HG02970 (cell line): ENCODE measurements at regions not wholly inside any gene's neighbourhood (a gene's known extent, or its start where the extent isn't known, plus 50 kb on each side); places are given as distances from the start of the nearest gene placed in this dataset.

Source experiments
- ATAC-seq: cut with Tn5 transposase; IDR thresholded peaks from one replicate; pipeline ENCODE4 v1.9.1; 2021; ENCODE audit warnings: mild to moderate bottlenecking, moderate library complexity, moderate number of reproducible peaks; ENCODE audit not compliant: unreplicated experiment, low FRiP score

GRCh38 chr7:12741951-12742575 is 54.6 kb downstream of the ARL4A start:
- ATAC-seq = no peak

GRCh38 chr7:12746211-12746610 is 58.8 kb downstream of the ARL4A start:
- ATAC-seq = no peak

GRCh38 chr7:12747687-12748306 is 60.4 kb downstream of the ARL4A start:
- no peak for ATAC-seq

- no peak for ATAC-seq
These were observed 61.6 kb downstream of the ARL4A start for GRCh38 chr7:12749069-12749468.

GRCh38 chr7:12749746-12750145 is 62.3 kb downstream of the ARL4A start:
- no peak for ATAC-seq

GRCh38 chr7:12751764-12752163 is 64.3 kb downstream of the ARL4A start:
- no peak for ATAC-seq

- ATAC-seq = no peak
These were observed 66.7 kb downstream of the ARL4A start for GRCh38 chr7:12754179-12754578.

- ATAC-seq = no peak
These were observed 69.4 kb downstream of the ARL4A start for GRCh38 chr7:12756821-12757220.

GRCh38 chr7:12757443-12757842 is 70.0 kb downstream of the ARL4A start:
- no peak for ATAC-seq

- ATAC-seq = no peak
These were observed 71.7 kb downstream of the ARL4A start for GRCh38 chr7:12759151-12759550.

GRCh38 chr7:12761111-12761510 is 73.7 kb downstream of the ARL4A start:
- ATAC-seq = no peak

GRCh38 chr7:12761691-12762090 is 74.3 kb downstream of the ARL4A start:
- ATAC-seq = no peak

GRCh38 chr7:12764458-12764891 is 77.0 kb downstream of the ARL4A start:
- ATAC-seq = no peak

GRCh38 chr7:12765431-12766100 is 78.1 kb downstream of the ARL4A start:
- no peak for ATAC-seq

- ATAC-seq = no peak
These were observed 79.0 kb downstream of the ARL4A start for GRCh38 chr7:12766416-12766815.

- no peak for ATAC-seq
These were observed 81.5 kb downstream of the ARL4A start for GRCh38 chr7:12768948-12769347.

GRCh38 chr7:12769444-12769843 is 82.0 kb downstream of the ARL4A start:
- ATAC-seq = no peak

- no peak for ATAC-seq
These were observed 83.0 kb downstream of the ARL4A start for GRCh38 chr7:12770227-12770975.

- ATAC-seq = no peak
These were observed 84.0 kb downstream of the ARL4A start for GRCh38 chr7:12771378-12771877.

- ATAC-seq = no peak
These were observed 85.3 kb downstream of the ARL4A start for GRCh38 chr7:12772768-12773167.

- no peak for ATAC-seq
These were observed 89.8 kb downstream of the ARL4A start for GRCh38 chr7:12777257-12777656.
